ENCODE measurements at regions not wholly inside any gene's neighbourhood (a gene's known extent, or its start where the extent isn't known, plus 50 kb on each side); places are given as distances from the start of the nearest gene placed in this dataset.

DNA sequence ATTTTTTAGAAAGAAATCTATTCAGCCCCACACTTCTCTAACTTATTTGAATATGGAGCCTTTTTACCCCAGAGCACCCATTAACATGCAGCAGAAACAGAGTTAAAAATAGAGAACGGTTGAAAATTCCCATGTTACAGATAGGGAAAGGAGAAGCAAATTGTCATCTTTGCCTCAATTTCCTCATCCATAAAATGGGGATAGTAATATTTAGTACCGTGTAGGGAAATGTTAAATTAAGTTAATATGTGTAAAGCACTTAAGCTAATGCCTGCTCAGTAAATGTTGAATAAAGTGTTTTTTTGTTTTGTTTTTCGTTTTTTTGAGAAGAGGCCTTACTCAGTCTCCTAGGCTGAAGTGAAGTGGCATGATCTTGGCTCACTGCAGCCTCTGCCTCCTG lies 50.3 kb downstream of the NAV1 start:
- no peak for DNase-seq

DNA sequence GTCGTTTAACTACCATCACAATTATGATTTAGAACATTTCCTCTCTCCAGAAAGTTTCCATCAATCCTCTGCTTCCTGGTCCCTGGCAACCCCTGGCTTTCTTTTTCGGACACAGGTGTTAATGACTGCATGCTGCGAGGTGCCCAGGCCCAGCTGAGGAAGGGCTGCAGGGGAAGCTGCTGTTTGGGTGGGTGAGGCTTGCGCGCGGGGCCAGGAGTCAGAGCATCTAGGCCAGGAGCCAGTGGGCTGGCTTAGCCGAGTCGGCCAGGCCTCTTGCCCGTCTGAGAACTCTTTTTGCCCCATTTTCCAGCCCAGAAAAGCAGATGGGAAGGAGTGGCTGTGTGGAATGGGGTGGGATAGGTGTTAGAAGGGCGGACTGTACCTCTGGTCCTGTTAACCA lies 51.5 kb downstream of the NAV1 start:
- DNase-seq, result no peak

DNA sequence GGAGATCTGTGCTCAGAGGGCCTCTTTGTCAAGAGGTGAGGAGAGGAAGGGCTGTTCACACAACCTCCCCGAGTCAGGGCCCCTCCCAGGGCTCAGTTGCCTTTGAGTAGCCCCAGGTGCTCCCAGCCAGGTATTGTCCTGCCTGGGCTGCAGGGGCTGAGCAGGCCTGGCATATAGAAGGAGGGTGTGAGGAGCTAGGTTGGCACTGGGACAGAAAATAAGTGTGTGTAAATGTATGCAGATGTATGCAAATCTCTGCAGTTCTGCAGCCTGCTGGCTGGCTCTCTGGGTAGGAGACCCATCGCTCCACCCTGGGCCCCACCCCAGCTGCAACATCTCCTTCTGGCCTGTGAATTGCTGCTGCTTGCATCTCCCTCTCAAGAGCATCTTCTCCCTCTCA lies 52.4 kb downstream of the NAV1 start:
- DNase-seq, result no peak

DNA sequence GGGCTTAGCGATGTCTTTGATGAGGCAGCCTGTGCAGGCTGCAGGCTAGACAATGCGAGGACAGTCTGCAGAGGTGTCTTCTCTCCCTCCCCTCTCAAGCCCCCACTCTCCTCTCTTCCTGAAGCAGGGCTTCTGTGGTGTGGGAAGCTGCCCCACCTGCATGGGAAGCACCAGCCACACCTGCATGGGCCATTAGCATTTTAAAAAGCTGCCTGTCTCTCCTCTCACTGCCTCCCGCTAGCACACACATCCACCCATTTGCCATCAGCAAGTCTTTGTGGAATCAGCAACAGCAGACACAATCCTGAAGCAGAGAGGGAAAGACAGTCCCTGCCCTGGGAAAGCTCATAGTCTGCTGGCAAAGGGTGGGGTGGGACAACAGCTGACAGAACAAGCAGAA lies 53.1 kb downstream of the NAV1 start:
- DNase-seq, result no peak

DNA sequence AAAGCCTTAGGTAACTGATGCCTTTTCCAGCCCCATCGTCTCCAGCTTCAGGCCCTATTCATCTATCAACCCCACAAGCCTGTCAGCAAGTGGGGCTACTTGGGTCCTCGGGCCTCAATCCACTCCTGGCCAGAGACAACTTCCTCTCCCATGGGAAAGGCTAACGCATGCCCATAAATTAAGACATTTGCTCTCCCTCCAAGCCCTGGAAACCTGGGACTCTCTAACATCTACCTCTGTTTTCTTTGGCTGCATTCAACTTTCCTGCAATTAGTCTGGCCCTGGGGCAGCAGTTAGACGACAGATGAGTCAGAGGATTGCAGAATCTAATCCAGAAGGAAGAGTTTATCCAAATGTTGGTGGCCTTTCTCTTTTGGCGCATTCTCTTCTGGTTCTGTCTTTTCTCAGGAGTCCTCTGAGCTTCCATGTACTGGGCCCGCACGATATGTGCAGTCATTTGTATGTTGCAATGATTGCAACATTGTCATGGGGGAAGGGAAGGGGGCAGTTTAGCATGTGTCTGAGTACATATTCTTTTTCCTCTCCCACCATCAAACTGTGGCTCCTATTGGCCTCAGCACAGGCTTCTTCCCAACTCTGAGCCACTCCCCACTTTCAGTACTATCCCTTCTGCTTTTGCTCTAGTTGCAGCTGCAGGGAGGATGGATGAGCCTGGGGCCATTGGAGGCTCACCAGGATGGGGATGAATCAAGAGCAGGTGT lies 54.4 kb downstream of the NAV1 start:
- DNase-seq, result no peak

DNA sequence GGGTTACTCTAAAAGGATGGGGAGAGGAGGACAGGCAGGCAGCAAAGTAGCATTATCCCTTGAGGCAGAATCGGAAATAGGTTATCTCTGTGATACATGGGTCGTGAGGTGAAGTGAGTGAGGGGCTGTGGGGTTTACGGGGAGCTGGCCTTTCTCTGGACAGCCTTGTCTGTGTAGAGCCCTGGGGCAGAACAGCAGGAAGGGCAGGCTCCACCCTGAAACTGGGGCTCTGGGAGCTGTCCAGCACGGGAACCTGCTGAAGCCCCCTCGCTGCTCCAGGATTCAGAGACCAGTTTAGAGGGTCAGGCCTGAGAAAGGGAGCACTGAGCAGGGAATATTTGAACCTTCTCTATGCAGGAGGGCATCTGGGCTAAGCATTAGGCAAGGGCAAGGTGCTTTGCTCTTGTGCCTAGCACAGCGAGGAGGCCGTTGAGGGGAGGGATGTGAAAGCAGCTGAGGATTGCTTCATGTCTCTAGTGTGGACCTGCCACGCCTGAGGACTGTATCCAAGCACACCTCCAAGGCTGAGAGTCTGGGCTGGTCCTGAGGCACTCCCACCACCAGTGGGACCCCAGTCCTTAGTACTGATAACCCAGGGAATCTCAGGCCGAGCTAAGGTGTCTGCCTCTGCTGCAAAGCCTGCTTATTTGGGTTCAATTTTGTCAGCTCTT lies 55.8 kb downstream of the NAV1 start:
- no peak for DNase-seq

DNA sequence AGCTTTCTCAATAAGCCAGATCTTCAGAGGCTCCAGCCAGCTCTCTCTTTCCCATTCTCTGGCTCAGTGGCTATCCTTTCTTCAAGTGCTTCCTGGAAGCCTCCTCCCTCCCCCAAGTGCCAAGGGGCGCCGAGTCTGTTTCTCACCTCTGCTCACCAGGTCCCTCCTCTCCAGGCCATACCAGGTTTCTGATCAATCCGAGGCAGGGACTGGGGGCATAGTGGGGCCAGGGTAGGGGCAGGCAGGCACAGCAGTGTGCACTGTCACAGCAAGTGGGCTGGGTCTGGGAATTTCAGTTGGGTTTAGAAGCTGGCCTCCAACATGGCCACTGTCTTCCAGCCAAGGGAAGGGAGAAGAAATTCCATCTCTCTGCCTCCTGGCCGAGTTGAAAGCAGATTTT lies 56.5 kb downstream of the NAV1 start:
- no peak for DNase-seq

DNA sequence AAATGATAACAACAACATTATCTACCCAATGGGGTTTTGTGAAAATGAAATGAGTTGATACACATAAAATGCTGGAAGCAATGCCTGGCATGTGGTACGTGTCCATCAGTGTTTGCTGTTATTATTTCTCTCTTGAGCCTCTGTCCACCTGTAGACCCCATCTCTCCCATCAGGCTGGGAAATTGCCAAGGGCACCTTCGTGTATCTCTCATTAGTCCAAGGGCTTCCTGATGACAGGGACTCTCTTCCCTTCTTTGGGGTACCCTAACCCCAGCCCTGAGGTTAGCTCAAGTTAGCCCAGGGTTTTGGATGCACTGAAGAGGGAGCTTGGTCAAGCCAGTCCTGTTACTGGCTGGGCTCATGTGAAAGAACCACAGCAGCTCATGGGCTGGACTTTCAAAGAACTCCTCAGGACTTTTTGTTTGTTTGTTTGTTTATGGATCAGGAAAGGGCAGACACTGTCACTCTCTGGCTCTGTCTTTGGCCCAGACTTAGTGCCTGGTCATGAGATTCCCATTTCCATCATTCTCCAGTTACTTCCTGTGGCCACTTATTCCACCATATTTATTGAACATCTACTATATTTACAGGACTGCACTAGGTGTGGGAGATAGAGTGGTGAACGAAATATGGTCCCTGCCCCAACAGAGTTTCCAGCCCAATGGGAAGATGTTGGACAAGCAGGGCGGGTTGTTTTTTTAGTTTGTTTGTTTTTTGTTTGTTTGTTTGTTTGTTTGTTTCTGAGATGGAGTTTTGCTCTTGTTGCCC lies 57.4 kb downstream of the NAV1 start:
- no peak for DNase-seq

DNA sequence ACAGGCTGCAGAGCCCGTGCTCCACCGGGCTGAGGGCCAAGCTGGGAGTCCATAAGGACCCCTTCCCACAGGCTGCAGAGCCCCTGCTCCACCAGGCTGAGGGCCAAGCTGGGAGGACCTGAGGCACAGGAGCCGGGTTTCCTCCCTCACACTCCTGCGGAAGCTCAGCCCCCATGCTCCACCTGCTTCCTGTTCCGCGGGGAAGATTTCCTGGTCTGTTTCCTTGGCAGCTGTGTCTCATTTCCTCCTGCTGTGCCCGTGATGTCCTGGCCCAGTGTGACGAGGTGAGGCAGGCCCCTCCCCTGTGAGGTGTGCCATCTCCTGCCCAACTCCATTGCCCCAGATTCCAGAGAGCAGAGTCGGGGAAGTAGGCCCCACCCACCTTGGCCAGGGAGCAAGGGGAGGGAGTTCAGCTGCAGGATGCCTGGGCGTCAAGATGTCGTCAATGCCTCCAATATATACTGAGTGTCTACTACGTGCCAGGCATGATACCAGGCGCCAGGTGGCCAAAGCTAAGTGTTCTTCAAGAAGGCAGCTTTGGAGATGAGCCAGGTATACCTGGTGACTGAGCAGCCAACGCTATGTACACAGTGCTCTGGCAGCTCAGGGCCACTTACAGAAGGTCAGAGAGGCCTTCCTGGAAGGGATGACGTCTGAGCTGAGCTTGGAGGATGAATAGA lies 58.8 kb downstream of the NAV1 start:
- peak; percentile 96 for DNase-seq

DNA sequence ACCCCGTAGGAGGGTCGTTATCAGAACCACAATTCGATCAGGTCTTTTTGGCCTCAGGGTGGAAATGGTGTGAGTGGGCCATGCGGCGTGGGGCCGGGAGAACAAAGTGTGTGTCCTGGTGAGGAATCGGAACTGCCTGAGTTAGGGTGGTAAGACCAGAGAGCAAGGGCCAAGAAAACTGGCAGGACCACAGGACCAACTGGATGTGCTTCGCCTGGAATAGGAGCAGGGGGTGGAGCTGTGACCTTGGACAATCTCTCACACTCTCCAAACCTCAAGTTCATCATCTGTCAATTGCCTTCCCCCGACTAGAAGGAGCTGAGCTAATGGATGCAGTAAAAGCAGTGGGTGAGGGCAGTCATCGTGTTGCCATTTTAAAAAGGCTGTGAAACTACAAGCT lies 59.5 kb downstream of the NAV1 start:
- peak; percentile 3 for DNase-seq

DNA sequence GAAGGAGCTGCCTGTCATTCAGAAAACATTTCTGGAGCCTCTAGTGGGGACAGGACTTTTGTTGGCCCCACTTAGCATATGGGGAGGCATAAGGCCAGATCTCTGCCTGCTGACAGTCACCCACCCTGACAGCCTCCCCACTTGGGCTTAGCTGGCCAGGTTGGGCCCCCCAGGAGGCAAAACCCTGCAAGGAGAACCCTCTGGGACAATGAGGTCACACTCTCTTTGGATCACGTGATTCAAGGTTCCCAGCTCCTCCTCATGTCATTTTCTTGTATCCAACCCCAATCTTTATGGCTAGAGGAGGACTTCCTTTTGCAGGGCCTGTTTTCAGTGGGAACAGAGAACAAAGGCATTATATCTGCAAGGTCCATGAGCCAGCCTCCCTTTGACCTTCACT lies 60.0 kb downstream of the NAV1 start:
- DNase-seq, result no peak

DNA sequence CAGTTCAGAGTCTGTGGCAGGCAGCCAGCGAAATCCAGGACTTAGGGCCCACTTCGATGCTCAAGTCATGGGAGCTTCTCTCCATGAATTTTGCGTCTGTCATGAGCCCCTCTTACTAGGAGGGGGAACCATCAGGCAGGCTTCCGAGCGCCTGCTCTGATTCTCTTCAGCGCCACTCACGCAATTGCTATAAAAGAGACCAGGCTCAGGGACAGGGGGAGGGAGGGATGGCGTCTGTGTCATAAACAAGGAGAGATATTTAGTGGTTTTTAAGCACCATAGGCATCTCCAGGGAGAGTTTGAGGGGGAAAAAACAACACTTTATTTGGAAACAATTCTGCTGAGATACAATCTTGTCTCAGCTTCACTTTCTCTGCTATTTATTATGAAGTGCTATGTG lies 60.6 kb downstream of the NAV1 start:
- peak; percentile 27 for DNase-seq

DNA sequence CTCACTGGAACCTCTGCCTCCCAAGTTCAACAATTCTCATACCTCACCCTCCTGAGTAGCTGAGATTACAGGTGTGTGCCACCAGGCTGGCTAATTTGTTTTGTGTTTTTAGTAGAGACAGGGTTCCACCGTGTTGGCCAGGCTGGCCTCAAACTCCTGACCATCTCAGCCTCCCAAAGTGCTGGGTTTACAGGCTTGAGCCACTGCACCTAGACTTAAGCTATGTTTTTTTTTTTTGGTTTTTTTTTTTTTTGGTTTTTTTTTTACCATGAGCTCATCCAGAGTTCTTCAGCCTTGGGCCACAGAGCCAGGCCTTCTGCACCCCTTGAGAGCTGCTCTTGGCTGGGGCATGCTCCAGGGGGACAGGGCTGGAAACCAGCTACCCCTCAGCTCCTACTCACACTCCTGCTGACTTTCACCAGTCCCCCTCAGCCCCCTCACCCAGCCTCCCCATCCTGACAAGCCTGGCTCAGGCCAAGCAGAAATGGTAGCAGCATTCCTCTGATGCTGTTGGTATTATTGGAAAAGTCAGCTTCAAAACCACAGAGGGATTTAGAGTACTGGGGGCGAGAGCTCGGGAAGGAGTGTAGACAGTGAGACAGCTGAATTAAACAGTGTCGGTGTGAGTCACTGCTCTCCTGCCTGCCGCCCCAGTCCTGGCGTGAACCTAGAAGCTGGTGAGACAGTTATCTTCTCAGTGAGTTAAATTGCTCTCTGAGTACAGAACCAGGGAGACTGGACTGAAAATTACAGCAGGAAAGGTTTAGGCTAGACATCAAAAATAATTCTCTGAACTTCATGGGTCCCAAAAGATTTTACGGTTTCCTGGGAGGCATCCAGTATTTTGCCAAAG lies 63.7 kb downstream of the NAV1 start:
- no peak for DNase-seq

DNA sequence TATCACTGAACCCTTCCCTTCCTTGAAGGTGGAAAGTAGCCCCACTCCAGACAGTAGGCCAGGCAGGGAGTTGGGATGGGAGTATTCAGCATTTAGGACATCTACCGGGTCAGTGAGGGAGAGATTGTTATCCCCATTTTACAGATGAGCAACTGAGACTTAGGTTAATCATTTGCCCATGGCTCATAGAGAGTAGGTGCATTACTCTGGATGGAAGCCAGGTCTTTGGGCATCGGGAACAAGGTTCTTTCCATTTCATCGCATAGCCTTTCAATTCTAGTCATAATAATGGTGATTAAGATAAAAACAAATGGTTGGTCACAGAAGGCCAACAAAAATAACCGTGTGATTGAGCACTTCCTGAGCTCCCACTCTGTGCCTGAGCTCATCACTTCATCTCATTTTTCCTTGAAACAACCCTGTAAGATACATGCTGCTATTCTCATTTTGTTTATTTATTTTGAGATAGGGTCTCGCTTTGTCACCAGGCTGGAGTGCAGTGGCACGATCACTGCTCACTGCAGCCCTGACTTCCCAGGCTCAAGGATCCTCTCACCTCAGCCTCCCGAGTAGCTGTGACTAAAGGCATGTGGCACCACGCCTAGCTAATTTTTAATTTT lies 64.8 kb downstream of the NAV1 start:
- no peak for DNase-seq

DNA sequence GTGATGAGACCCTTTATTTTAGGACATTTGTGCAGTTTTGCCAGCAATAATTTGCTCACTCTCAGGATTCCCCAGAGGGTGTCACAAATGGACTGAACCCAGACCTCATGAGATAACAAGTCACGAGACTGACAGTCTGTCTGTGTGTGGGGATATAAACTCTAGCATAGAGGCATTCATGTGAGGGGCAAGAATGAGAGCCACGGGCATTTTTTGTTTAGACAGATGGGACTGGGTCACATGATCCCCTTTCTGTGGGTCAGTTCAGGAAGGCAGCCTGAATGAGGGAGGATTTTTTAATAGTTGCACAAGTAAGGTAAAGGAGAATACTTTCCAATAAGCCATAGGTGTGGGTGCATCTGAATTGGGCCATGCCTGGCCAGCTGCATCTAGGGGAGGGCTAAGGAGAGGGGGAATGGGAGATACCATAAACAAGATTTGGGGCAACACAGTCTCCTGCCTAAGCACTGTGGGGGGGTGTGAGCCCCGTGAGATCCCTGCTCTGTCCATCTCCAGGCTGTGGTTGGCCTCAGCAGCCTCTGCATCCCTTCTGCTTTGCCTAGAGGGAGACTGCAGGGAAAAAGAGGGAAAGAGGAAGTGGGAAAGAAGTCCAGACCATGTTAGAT lies 66.6 kb downstream of the NAV1 start:
- no peak for DNase-seq

DNA sequence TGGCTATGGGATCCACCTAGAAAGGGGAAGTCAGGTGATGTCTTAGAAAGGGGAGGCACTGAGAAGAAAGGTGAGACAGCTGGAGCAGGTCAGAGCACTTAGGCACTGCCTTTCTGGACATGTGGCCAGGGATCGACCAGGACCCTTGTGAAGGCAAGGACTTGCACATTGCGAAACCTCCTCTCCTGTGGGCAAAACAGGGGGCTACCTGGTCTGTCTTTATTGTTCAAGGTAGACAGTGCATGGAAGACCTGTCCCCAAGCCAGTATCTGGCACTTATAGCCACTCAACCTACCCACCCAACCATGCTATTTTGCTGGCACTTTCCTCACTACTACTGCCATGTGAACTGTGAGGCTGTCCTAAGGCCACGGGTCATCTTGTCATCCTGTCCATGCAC lies 67.2 kb downstream of the NAV1 start:
- DNase-seq, result peak; percentile 22

DNA sequence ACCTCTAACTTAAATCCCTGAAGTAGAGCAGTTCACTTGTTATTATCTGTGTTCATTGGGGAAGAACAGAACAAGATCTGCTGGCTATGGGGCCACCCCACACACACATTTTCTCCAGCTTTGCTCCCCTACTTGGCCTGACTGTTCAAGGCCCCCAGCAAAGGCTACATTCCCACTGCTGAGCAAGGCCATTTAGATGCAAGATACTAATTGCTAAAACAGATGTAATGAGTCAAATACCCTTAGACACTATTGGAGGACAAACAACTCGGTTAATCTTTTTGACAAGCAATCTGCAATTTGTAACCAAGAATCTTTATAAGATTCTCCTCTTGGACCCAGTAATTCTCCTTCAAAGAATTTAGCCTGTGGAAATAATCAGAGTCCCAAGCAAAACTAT lies 67.7 kb downstream of the NAV1 start:
- no peak for DNase-seq

DNA sequence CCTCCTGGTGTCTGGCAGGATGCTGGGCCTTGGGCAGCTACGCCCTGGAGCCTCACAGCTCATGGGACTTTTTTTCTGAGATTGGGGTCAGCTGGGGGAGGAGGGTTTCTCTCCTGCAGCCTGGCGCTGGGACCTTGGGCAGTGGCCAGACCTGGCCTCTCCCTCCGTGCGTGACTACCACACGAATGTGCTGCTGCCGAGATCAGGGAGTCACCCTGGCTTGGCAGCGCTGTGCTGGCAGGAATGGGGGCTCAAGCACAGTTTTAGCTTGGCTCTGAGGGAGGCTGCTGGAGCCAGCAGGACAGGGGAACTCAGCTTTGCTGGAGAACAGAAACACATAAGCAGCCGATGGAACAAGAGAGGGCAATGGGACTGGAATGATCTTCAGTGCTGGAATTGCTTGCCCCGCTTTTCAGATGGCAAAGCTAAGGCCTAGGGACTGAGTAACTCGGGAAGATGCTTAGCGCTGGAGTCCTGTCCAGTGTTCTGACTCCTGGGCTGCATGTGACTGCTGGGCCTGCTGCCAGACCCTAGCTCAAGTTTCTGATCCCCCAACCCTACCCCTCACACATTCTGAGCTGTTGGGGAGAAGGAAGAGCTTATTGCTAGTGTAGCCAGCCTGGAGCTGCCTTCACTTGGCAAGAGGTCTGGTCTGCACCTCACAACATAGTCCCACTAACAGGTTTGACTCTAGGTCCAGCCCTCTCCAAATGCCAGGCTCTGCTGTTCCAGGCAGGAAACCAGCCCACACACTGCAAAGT lies 69.9 kb downstream of the NAV1 start:
- no peak for DNase-seq

DNA sequence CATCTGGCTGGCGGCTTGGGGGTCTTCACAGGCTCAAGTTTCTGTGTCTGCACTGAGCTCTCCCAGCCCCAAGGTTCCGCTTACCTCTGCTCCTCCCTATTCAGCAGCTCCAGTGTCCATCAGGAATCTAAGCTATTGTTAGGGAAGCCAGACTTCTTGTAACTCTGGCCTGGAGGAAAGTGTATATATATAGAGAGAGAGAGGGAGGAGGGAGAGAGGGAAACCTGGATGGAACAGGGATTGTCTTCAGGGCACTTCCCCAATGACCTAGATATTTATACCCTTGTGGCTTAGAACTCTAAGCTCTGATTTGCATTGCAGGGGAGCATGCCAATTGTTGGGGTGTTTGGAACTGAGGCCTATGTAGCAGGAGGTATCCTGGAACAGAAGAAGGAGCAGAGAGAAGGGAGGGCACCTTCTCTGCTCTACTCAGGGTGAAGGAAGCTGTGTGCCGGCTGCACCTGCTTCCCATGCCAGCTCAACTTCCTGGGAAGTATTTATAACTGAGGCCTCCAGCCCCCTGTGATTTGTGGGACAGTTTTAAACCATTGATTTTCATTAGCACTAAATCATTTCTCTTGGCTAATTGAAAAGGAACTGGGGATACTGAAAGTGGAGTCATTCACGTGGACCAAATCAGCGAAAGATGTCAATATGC lies 70.9 kb downstream of the NAV1 start:
- no peak for DNase-seq

DNA sequence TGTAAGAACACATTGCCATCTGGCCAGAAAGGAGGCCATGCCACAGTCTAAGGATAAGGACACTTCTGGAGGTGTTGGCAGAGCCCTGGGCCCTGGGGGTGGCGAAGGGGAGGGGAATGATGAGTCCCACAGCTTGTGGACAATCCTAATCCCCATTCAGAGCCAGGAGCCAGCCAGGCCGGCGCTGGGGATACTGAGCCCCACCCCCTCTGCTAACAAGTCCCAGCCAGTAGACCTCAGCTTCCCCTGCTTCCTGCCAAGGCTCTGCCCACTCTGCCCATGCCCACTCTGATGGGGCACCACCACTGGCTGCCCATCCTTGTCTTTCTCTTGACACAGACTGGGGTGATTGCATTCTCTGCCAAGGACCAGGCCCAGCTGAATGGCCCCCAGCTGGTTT lies 71.9 kb downstream of the NAV1 start:
- no peak for DNase-seq
